ENCODE measurements at regions not wholly inside any gene's neighbourhood (a gene's known extent, or its start where the extent isn't known, plus 50 kb on each side); places are given as distances from the start of the nearest gene placed in this dataset.

GRCh38 chr12:91836264-91836663 is 309.4 kb downstream of the BTG1 start:
- DNase-seq: no peak

- no peak for DNase-seq
Measured at GRCh38 chr12:91835693-91836092, 310.0 kb downstream of the BTG1 start.

GRCh38 chr12:91833780-91834359 is 311.8 kb downstream of the BTG1 start:
- DNase-seq: no peak

GRCh38 chr12:91825999-91826398 is 319.6 kb downstream of the BTG1 start:
- no peak for DNase-seq

GRCh38 chr12:91824991-91825390 is 320.7 kb downstream of the BTG1 start:
- no peak for DNase-seq

- DNase-seq: no peak
Measured at GRCh38 chr12:91819132-91819447, 326.6 kb downstream of the BTG1 start.

- DNase-seq: no peak
Measured at GRCh38 chr12:91818227-91819131, 327.2 kb downstream of the BTG1 start.

GRCh38 chr12:91817517-91817916 is 328.1 kb downstream of the BTG1 start:
- DNase-seq: no peak

GRCh38 chr12:91813701-91814100 is 331.9 kb downstream of the BTG1 start:
- DNase-seq: no peak

GRCh38 chr12:91811481-91812287 is 334.0 kb downstream of the BTG1 start:
- DNase-seq: peak; percentile 93

- no peak for DNase-seq
Measured at GRCh38 chr12:91810531-91811451, 334.9 kb downstream of the BTG1 start.

- no peak for DNase-seq
Measured at GRCh38 chr12:91810077-91810476, 335.6 kb downstream of the BTG1 start.

GRCh38 chr12:91805031-91805430 is 340.6 kb downstream of the BTG1 start:
- no peak for DNase-seq

- DNase-seq: peak; percentile 74
Measured at GRCh38 chr12:91804533-91804932, 341.1 kb downstream of the BTG1 start.

- DNase-seq: no peak
Measured at GRCh38 chr12:91801048-91801447, 344.6 kb downstream of the BTG1 start.

GRCh38 chr12:91793676-91794075 is 352.0 kb downstream of the BTG1 start:
- DNase-seq: no peak

GRCh38 chr12:91792597-91792996 is 353.0 kb downstream of the BTG1 start:
- DNase-seq: no peak

- no peak for DNase-seq
Measured at GRCh38 chr12:91786499-91787272, 359.0 kb downstream of the BTG1 start.

- no peak for DNase-seq
Measured at GRCh38 chr12:91785655-91786498, 359.8 kb downstream of the BTG1 start.

GRCh38 chr12:91781114-91781513 is 364.5 kb downstream of the BTG1 start:
- no peak for DNase-seq

GRCh38 chr12:91778938-91779400 is 366.7 kb downstream of the BTG1 start:
- DNase-seq: peak; percentile 100

Data from T1000 (cell line).